NOMO-1 treated with DMSO at 0.1 percent for 48 hours (cell line): ENCODE measurements at regions not wholly inside any gene's neighbourhood (a gene's known extent, or its start where the extent isn't known, plus 50 kb on each side); places are given as distances from the start of the nearest gene placed in this dataset.
"Not testable (repeated sequence)": the region's sequence is repeated elsewhere in the genome, so short reads cannot be mapped to it uniquely, and the experiment has no call there.

Experiments used
- DNase-seq: peaks from one replicate; lab custom pipeline; 2025; ENCODE audit not compliant: unreplicated experiment; lab: John Stamatoyannopoulos, UW

DNA sequence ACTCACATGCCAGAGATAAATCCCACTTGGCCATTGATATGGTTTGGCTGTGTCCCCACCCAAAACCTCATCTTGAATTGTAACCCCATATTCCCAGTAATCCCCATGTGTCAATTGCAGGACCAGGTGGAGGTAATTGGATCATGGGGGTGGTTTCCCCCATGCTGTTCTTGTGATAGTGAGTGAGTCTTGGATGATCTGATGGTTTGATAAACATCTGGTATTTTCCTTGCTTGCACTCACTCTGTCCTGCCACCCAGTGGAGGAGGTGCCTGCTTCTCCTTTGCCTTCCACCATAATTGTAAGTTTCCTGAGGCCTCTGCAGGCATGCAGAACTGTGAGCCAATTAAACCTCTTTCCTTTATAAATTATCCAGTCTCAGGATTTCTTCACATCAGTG, 50.4 kb upstream of the B3GAT2 start:
- DNase-seq, result not testable (repeated sequence)

- no peak for DNase-seq
These were observed 55.1 kb upstream of the B3GAT2 start for GRCh38 chr6:71011871-71012371.

- DNase-seq, result peak; percentile 64
These were observed 56.1 kb upstream of the B3GAT2 start for GRCh38 chr6:71012866-71013469.

- peak; percentile 28 for DNase-seq
These were observed 58.5 kb upstream of the B3GAT2 start for GRCh38 chr6:71015392-71015791.

GRCh38 chr6:71028236-71028876, 71.5 kb upstream of the B3GAT2 start:
- DNase-seq, result no peak

DNA sequence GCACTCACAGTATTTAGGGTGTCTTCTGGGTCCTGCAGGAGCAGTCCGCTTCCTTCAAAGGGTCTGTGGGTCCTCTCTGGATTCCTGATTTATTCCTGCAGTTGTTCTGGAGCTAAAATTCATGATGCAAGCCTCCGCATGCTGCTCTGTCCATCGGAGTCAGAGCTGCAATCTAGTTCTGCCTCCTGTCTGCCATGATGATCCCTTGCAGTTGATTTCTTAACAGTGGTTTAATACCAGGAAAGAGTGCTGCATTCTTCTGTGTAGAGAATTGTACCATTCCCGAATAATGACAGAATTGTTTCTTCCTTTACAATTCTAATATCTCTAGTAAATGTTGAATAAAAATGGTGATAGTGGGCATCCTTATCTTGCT, 72.0 kb upstream of the B3GAT2 start:
- DNase-seq, result no peak

DNA sequence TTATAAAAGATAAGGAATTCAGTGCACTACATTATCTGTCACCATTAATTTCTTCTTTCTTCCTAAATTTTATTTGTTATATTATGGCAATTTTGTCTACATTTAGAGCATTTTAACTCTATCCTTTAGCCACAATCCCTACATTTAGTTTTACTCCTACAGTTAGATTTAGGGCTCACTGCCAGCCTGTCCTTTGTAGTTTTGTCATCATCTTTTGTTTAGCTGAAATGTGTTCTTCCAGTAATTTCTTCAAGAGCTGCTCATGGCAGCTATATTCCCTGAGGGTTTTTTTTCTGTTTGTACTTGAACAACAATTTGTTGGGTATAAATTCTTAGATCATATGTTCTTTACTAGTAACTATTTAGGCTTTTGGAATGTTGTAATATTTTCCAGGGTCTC, 72.7 kb upstream of the B3GAT2 start:
- no peak for DNase-seq

GRCh38 chr6:71031912-71032311, 75.1 kb upstream of the B3GAT2 start:
- no peak for DNase-seq

GRCh38 chr6:71033171-71033570, 76.3 kb upstream of the B3GAT2 start:
- no peak for DNase-seq

DNA sequence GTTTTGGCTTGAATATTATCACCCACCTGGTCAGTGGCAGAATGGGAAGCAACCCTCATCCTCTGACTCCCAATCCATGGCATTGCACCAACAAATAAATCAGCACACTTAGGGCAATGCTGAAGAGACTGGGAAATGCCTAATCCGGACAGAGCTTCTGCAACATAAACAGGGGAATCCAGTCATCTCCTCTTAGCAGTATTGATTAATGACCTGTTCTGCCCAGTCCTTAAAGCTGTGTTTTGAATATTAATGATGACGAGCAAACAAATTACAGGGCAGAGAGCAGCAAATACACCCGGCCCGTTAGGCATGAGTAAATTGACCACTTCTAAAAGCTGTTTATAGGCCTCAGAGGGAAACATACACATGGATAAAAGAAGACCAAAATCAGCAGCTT, 77.0 kb upstream of the B3GAT2 start:
- no peak for DNase-seq

- DNase-seq, result no peak
These were observed 77.9 kb upstream of the B3GAT2 start for GRCh38 chr6:71034563-71035345.

GRCh38 chr6:71035871-71036270, 79.0 kb upstream of the B3GAT2 start:
- DNase-seq, result no peak

GRCh38 chr6:71038711-71039344, 82.0 kb upstream of the B3GAT2 start:
- peak; percentile 21 for DNase-seq

- DNase-seq, result no peak
These were observed 83.2 kb upstream of the B3GAT2 start for GRCh38 chr6:71040043-71040442.

GRCh38 chr6:71040841-71041240, 84.0 kb upstream of the B3GAT2 start:
- DNase-seq, result no peak

GRCh38 chr6:71043902-71044301, 87.0 kb upstream of the B3GAT2 start:
- peak; percentile 63 for DNase-seq

DNA sequence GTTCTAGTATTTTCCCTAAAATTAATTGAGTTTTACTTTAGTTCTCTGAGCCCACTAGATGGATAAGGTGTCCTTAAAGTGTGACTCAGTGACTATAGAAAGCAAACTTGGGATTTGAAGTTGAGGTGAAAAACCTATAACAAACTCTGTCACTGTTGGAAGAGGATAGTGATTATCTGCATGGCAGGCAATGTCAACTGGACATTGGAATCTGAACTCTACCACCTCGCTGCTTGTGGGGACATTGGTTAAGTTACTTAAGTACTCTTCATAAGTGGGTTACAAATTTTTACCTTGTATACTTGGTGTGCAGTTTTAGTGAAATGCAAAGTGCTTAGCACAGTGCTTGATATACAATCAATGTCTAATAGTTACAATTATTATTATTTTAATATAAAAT, 87.9 kb upstream of the B3GAT2 start:
- DNase-seq, result no peak

GRCh38 chr6:71045296-71045695, 88.4 kb upstream of the B3GAT2 start:
- DNase-seq, result no peak

- DNase-seq, result no peak
These were observed 90.6 kb upstream of the B3GAT2 start for GRCh38 chr6:71047417-71047816.

- DNase-seq, result no peak
These were observed 91.7 kb upstream of the B3GAT2 start for GRCh38 chr6:71048320-71049164.
